ENCODE measurements at regions not wholly inside any gene's neighbourhood (a gene's known extent, or its start where the extent isn't known, plus 50 kb on each side); places are given as distances from the start of the nearest gene placed in this dataset.

DNA sequence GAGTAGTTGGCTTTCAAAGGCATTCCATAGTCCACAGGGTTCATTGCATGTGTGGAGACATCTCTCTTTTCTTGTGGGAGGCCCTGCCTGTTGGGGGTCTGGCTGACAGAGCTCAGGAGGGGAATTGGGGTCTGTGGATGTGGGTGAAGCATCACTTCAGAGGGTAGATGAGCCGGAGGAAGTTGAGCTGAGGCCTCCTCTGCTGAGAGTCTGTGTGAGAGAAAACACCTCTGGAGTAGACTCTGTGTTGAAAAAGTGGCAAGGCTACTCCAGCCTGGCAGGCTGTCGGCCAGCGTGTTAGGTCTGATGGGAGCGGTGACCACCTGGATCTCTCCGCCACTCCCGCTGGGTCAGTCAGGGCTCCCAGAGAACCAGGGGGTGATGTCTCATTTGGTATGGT is 358.0 kb upstream of the MGMT start:
- TF ChIP-seq EZH2phosphoT487 (IDR thresholded peaks at IDR 0.05; ENCODE audit: borderline replicate concordance, low read length), result no peak
- TF ChIP-seq CTCF (conservative IDR thresholded peaks at IDR 0.05; ENCODE audit: low read depth, low read length), result no peak

All from PC-3 (cell line).